ENCODE measurements at regions not wholly inside any gene's neighbourhood (a gene's known extent, or its start where the extent isn't known, plus 50 kb on each side); places are given as distances from the start of the nearest gene placed in this dataset.

- no peak for TF ChIP-seq POLR2A (IDR thresholded peaks at IDR 0.05)
- no peak for TF ChIP-seq CTCF (IDR thresholded peaks at IDR 0.05)
These were observed 180.6 kb upstream of the RNPC3 start for GRCh38 chr1:103344930-103345329.
